ENCODE measurements at regions not wholly inside any gene's neighbourhood (a gene's known extent, or its start where the extent isn't known, plus 50 kb on each side); places are given as distances from the start of the nearest gene placed in this dataset.

DNA sequence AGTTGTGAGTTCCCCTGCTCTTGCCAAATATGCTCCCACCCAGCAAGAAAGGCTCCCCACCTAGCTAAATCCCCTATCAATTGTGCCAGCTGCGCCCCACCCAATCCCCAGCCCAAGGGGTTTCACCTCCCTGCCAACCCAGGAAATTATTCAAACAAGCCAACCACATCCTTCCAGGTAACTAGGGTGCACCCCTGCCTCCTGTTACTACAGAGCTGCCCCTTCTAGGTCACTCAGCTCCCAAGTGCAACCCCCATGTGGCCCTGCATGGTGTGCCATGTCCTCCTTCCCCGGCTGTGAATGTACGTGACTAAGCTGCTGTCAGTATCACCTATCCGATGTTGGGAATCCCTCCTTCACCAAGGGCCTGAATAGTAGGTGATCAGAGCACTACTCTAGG, 91.2 kb upstream of the LDAH start:
- no peak for TF ChIP-seq ZBTB1 (tag by site-specific recombination; IDR thresholded peaks at IDR 0.05)
- no peak for TF ChIP-seq ZNF548 (tag by site-specific recombination; IDR thresholded peaks at IDR 0.05)
- TF ChIP-seq ZNF394 (tag by site-specific recombination; IDR thresholded peaks at IDR 0.05; ENCODE audit: borderline replicate concordance) = no peak
- TF ChIP-seq, protein P1, sequence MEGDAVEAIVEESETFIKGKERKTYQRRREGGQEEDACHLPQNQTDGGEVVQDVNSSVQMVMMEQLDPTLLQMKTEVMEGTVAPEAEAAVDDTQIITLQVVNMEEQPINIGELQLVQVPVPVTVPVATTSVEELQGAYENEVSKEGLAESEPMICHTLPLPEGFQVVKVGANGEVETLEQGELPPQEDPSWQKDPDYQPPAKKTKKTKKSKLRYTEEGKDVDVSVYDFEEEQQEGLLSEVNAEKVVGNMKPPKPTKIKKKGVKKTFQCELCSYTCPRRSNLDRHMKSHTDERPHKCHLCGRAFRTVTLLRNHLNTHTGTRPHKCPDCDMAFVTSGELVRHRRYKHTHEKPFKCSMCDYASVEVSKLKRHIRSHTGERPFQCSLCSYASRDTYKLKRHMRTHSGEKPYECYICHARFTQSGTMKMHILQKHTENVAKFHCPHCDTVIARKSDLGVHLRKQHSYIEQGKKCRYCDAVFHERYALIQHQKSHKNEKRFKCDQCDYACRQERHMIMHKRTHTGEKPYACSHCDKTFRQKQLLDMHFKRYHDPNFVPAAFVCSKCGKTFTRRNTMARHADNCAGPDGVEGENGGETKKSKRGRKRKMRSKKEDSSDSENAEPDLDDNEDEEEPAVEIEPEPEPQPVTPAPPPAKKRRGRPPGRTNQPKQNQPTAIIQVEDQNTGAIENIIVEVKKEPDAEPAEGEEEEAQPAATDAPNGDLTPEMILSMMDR (tag by site-specific recombination; IDR thresholded peaks at IDR 0.05) = no peak

Measured in HEK293 (cell line).